Esophagus muscularis mucosa (tissue), 4 donors: ENCODE measurements at regions not wholly inside any gene's neighbourhood (a gene's known extent, or its start where the extent isn't known, plus 50 kb on each side); places are given as distances from the start of the nearest gene placed in this dataset.

Experiments
- CTCF ChIP-seq, 3 experiments: fragments of 200-600 bp in 2 of 3; fragments of 450-650 bp in 1 of 3; sonication (generic) in 2 of 3; IDR thresholded peaks; one replicate each; pipeline ENCODE4 v1.5.1; 2017 to 2019; ENCODE audit warnings: antibody characterized with exemption in 3 of 3, mild to moderate bottlenecking in 2 of 3, moderate library complexity in 1 of 3
- EP300 ChIP-seq: sonication (generic); formaldehyde crosslinking; IDR thresholded peaks from one replicate; pipeline ENCODE4 v1.6.1; 2017; ENCODE audit warnings: antibody characterized with exemption
- POLR2A ChIP-seq: fragments of 450-650 bp; IDR thresholded peaks from one replicate; pipeline ENCODE4 v1.6.1; 2017; ENCODE audit warnings: antibody characterized with exemption, moderate library complexity, mild to moderate bottlenecking, low read depth
- POLR2AphosphoS5 ChIP-seq, 2 donors: sonication (generic); formaldehyde crosslinking; IDR thresholded peaks; one replicate each; pipeline ENCODE4 v1.6.1; 2017; ENCODE audit warnings: antibody characterized with exemption in 2 of 2

- TF ChIP-seq CTCF (IDR thresholded peaks at IDR 0.05) (no peak), POLR2AphosphoS5 (IDR thresholded peaks at IDR 0.05) (no peak), POLR2A (no peak), EP300 (no peak)
These were observed 564.3 kb downstream of the MN1 start for GRCh38 chr22:27237080-27237741.
